RPMI8226 (cell line): ENCODE measurements at regions not wholly inside any gene's neighbourhood (a gene's known extent, or its start where the extent isn't known, plus 50 kb on each side); places are given as distances from the start of the nearest gene placed in this dataset.
"Not testable (repeated sequence)": the region's sequence is repeated elsewhere in the genome, so short reads cannot be mapped to it uniquely, and the experiment has no call there.

Experiments used
- DNase-seq: peaks from one replicate; pipeline ENCODE4 v3.0.0-alpha.2; 2015

DNA sequence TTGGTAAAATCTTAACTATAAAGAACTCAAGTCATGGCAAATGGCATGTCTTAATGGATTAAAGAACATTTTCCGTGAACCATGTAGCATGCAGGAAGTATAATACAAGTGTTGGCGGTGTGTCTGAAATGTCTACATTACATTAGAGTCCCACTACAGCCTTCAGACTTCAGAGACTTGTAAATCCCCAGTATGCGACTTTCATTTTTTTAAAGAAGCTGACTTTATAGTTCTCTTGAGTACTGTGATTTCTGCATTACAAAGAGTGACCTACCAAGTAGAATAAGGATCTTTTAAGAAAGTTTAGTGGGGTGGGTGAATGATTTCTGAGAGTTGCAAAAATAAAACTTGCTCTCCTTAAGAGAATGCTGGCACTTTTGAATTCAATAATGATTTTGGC lies 140.7 kb upstream of the FN1 start:
- DNase-seq, result no peak

- no peak for DNase-seq
These were observed 137.6 kb upstream of the FN1 start for GRCh38 chr2:215573496-215573895.

- no peak for DNase-seq
These were observed 136.5 kb upstream of the FN1 start for GRCh38 chr2:215572341-215572848.

DNA sequence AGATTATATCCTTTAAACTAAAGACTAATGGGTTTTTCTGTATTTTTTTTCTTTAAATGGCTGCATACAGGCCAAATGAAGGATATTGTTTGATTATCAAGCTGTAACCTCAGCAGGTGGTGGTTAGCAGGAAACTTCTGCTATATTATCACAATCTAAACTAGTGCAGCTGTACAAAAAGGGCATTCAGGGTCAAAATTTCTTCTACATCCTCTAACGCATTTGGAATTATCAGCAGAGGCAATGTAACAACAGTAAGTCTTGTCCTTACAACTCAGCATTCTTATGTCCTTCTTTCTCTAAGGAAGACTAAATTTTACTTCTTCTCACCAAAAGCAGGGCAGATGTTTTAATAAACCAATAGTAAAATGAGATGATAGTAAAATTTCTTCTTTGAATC lies 135.8 kb upstream of the FN1 start:
- DNase-seq, result no peak

- no peak for DNase-seq
These were observed 131.6 kb upstream of the FN1 start for GRCh38 chr2:215567504-215567903.

DNA sequence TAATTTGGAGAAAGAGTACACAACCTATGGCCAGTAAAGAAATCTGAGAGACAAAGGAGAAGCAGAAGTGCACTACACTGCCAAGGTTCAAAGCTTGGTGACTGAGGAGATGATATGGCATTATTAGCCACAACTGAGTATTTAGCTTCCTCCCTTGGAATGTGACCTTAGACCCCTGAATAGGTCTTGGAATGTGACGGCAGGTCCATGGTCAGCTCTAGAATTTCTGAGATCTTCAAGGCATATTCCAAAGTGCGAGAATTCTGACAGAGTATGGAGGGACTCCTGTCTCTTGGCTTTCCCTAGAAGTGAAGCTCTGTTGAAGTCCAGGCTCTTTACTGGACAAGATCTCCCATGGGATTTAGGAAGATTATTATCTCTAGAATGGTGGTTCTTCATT lies 130.0 kb upstream of the FN1 start:
- DNase-seq, result no peak

- DNase-seq, result no peak
These were observed 121.8 kb upstream of the FN1 start for GRCh38 chr2:215557701-215558100.

DNA sequence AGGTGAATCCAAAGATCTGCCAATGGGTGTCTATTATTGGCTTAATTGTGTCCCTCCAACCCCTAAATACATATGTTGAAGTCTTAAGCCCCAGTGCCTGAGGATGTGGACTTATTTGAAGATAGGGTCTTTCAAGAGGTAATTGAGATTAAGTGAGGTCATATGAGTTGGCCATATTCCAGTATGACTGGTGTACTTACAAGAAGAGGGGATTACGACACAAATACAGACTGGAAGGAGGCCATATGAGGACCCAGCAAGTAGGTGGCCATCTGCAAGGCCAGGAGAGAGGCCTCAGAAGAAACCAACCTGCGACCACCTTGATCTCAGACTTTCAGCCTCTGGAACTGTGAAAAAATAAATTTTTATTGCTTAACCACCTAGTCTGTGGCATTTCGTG lies 121.1 kb upstream of the FN1 start:
- no peak for DNase-seq

- DNase-seq, result no peak
These were observed 119.0 kb upstream of the FN1 start for GRCh38 chr2:215554689-215555498.

DNA sequence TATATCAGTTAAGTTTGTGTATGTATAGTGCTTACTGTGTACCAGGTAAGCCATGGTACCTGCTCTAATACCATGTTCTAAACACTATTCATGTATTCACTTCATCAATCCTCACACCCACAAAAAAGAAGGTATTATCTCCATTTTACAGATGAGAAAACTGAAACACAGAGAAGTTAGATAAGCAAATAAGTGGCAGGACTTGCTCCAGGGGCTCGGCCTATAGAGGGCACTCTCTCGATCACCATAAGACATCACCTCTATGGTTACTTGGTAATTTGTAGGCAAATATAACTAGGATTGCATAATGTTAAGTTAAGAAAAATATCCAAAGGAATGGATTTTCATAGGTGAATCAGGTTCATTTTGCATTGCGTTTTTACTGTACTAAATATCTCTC lies 118.1 kb upstream of the FN1 start:
- no peak for DNase-seq

- DNase-seq, result no peak
These were observed 116.3 kb upstream of the FN1 start for GRCh38 chr2:215552144-215552580.

DNA sequence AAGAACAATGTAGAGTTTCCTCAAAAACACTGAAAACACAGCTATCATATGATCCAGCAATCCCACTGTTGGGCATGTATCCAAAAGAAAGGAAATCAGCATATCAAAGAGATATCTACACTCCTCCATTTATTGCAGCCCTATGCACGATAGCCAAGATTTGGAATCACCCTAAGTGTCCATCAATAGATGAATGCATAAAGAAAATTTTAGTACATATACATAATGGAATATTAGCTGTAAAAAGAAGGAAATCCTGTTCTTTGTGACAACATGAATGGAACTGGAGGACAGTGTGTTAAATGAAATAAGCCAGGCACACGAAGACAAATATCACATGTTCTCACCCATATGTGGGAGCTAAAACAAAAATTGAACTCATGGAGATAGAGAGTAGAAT lies 114.5 kb upstream of the FN1 start:
- DNase-seq, result no peak

DNA sequence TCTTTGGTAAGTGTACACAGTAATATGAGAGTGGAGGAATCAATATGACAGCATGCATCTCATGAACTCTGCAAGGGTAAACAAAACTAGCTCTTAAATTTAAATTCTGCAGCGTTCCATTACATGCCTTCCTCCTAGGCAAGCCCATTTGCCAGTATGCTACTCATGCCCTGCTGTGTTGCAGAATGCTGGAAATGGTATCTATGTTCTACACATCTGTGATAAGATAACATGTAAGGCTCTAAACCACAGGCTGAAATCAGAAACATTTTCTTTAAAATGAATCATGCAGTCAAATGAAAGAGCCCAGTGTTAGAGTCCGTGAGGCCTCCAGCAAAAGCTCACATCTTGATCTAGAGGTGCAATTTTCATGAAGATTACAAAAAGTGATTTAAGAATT lies 112.8 kb upstream of the FN1 start:
- no peak for DNase-seq

DNA sequence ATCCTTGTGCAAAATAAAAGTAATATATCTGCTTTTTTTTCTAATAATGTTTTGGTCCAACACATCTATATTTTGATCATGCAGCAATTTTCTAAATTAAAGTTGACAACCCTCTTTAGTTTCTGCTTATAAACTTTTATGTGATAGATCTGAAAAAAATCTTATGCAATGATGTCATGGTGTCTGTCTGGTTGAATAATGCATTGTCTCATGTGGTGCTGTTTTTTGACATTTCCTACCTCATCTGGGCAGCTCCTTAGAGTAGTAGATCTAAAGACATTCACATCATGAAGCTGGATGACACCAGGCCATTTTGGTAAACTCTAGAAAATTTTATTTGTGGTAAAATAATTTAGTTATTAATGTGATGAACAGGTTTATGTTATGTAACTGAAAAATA lies 106.8 kb upstream of the FN1 start:
- DNase-seq, result no peak

GRCh38 chr2:215540658-215541057 lies 104.8 kb upstream of the FN1 start:
- DNase-seq, result no peak

- DNase-seq, result no peak
These were observed 101.7 kb upstream of the FN1 start for GRCh38 chr2:215537611-215538010.

DNA sequence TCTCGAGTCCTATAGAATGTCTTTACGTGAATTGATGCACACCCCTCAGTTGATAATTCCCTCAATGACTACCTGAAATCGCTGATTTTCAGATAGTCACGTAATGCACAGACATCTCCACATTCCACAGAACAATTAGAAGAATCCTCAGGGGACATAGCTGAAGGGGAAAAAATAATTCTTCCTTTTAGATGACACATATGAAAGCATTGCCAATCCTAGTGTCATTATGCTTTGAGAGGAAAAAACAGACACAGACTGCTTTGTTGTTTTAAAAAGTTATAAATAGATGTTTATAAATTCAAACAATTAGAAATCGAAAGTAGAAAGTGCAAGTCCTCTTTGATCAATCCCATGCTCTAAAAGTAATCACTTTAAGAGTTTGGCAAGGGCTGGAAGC lies 100.6 kb upstream of the FN1 start:
- no peak for DNase-seq

DNA sequence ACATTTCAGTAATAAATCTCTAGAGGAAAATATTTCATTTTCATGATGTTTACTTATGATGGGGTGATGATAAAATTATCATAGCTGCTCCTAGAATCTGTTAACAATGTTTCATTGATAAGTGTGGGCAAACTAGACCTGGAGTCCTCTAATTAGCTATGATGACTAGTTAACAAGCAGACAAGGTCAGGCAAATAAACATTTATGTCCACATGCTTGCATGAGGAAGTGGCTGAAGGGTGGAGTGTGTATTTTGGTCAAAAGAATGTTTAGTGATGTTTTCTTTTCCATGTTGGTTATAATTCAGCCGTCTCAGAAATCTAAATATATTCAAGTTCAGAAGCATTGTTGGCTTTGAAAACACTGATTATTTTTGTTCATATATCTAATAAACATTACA lies 99.9 kb upstream of the FN1 start:
- DNase-seq, result no peak

- no peak for DNase-seq
These were observed 99.3 kb upstream of the FN1 start for GRCh38 chr2:215535125-215535668.

DNA sequence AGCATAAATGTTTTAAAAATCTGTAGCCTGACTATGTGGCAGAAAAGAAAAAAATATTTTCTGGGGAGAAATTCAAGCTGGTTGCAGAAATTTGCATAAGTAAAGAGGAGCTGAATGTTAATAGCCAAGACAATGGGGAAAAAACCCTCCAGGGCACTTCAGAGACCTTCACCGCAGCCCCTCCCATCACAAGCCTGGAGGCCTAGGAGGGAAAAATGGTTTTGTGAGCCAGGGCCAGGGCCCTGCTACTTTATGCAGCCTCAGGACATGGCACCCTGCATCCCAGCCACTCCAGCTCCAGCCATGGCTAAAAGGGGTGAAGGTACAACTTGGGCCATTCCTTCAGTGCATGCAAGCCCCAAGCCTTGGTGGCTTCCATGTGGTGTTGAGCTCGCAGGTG lies 97.8 kb upstream of the FN1 start:
- DNase-seq, result not testable (repeated sequence)

- DNase-seq, result no peak
These were observed 97.0 kb upstream of the FN1 start for GRCh38 chr2:215532844-215533243.

DNA sequence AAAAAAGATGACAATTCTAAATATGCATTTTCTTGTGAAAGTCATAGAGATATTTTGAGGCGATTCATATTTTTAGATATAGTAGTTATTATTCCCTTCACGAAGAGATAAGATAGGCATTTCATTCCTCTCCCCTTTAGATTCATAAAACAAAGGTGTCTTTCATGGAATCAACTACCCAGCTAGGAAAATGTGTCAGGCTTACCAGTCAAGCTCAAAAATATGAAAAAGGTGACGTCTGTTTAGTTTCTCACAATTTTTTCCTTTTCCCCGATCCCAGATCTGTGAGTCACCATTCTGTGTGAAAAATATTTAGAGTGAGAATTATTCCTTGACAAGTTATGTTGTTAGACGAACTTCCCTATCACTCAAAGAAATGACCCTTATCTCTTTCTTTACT lies 95.4 kb upstream of the FN1 start:
- DNase-seq, result no peak

DNA sequence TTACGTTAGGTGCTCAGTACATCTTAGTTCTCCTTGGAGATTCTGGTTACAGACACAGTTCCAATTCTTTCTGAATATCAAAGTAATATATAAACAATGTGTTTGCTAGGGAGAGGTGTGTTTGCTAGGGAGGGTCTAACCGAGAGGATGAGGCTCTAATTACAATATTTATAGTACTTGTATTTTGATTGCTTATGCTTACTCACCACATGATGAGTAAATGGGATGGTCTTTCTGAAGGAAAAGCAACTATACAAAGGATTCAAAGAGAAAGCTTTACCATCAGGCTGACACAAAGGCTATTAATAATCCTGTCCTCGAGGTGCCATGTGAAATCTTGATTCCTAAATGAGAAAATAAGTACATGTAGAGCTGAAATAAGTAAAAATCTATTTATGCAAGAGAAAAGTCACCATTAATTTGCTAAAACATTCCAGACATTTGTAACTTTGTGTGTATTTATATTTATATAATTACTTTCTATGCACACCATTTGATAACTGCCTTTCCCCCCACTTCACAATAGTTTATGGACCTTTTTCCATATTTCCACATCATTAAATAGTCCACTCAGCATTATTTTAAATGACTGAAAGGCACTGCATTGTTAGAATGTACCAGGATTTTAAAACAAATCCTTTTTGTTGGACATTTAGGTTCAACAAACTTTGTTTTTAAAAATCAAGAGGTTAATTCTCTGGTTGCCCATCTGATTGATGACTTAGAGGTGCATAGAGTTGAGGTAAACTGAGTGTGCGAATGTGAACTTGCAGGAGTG lies 94.5 kb upstream of the FN1 start:
- no peak for DNase-seq

DNA sequence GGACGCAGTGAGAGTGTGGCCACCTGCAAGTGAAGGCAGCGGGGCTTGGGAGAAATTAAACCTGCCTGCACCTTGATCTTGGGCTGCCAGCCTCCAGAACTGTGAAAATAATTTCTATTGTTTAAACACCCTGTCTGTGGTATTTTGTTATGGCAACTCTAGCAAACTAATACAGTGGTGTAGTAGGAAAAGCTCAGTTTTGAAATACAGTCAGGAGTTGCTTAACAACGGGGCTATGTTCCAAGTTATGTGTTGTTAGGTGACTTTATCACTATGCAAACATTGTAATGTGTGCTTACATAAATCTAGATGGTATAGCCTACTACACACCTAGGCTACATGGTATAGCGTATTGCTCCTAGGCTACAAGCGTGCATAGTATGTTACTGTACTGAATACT lies 93.4 kb upstream of the FN1 start:
- DNase-seq, result no peak
